Heart left ventricle (tissue), 16 donors: ENCODE measurements at regions not wholly inside any gene's neighbourhood (a gene's known extent, or its start where the extent isn't known, plus 50 kb on each side); places are given as distances from the start of the nearest gene placed in this dataset.
A peak's percentile ranks its signal among the peaks of the same experiment; 100 is the strongest.

Experiments
- ATAC-seq, 4 donors: fragments of 200-7000 bp; cut with Tn5 transposase; one replicate each; pipeline ENCODE4 v1.9.1; 2020 to 2022; ENCODE audit warnings: moderate library complexity in 4 of 4, mild to moderate bottlenecking in 3 of 4, moderate number of reproducible peaks in 1 of 4
- DNase-seq, 5 donors: peaks; one replicate each; pipeline ENCODE4 v3.0.0-alpha.2; 2020
- H3K27ac ChIP-seq, 12 donors: fragments of 200-600 bp; sonication (generic) in 4 of 12; one replicate each; pipeline versions ENCODE4 v1.5.0 to v1.8.0; 2016 to 2022; ENCODE audit warnings: mild to moderate bottlenecking in 2 of 12
- H3K27me3 ChIP-seq, 9 donors: fragments of 200-600 bp; sonication (generic) in 2 of 9; one replicate each; pipeline versions ENCODE4 v1.5.1 to v1.8.0; 2016 to 2022; ENCODE audit warnings: mild to moderate bottlenecking in 3 of 9
- H3K36me3 ChIP-seq, 9 donors: fragments of 200-600 bp; sonication (generic) in 2 of 9; one replicate each; pipeline versions ENCODE4 v1.5.0 to v1.8.0; 2018 to 2022; ENCODE audit warnings: mild to moderate bottlenecking in 2 of 9
- H3K4me1 ChIP-seq, 12 donors: fragments of 200-600 bp; sonication (generic) in 4 of 12; one replicate each; pipeline versions ENCODE4 v1.5.0 to v1.8.0; 2016 to 2022; ENCODE audit warnings: mild to moderate bottlenecking in 3 of 12
- H3K4me3 ChIP-seq, 12 donors: fragments of 200-600 bp; sonication (generic) in 4 of 12; one replicate each; pipeline versions ENCODE4 v1.5.0 to v1.8.0; 2017 to 2022; ENCODE audit warnings: mild to moderate bottlenecking in 9 of 12, moderate library complexity in 4 of 12
- H3K9me3 ChIP-seq, 12 donors: fragments of 200-600 bp; sonication (generic) in 4 of 12; one replicate each; pipeline versions ENCODE4 v1.5.0 to v1.8.0; 2016 to 2022; ENCODE audit warnings: mild to moderate bottlenecking in 1 of 12
- POLR2A ChIP-seq, 2 donors: fragments of 450-650 bp; IDR thresholded peaks; one replicate each; pipeline ENCODE4 v1.6.1; 2017; ENCODE audit warnings: antibody characterized with exemption in 2 of 2, mild to moderate bottlenecking in 2 of 2, moderate library complexity in 2 of 2
- WGBS, 4 donors: extraction: QIAGEN DNeasy Blood & Tissue Kit in 2 of 4; methylation state at CpG; one replicate each; pipeline versions ENCODE4 v1.1.5 to v1.1.7; 2013 to 2018; 5-methylcytosine and 5-hydroxymethylcytosine counted together
- intact Hi-C, 10 donors: fragments of 100-400 bp; cut with DNase I; formaldehyde crosslinking; loops; one replicate each; pipeline versions ENCODE4 v1.11.1 to v1.14.2; 2022
- TF ChIP-seq, protein P1 (sequence below), 12 donors: fragments of 200-600 bp; sonication (generic) in 4 of 12; IDR thresholded peaks; one replicate each; pipeline versions ENCODE4 v1.5.0 to v1.8.0; 2018 to 2022; ENCODE audit warnings: antibody characterized with exemption in 12 of 12, mild to moderate bottlenecking in 5 of 12
- donor health status: ischemic (EF 13 %, LVEDD 7.1; RV severe dilation, severe dysfunction).
- donor health status: healthy with polysubstance abuse.
- donor health status: DM: no; HTN: yes; CAD: no.
- donor health status: DM: no; HTN: no; CAD: no.
- donor health status: ischemic (EF 25% LVEDD 6.9; RV normal size, moderate dysfunction).
- donor health status: ischemic (EF 25% LVEDD 5.7; RV mildly dilated, moderate dysfunction).
- donor health status: healthy.
- donor health status: DM: yes; HTN: yes; CAD: no.
- donor health status: ischemic (EF 35%, LVEDD 5.7; RV mildly dilated, moderate dysfunction).
- donor health status: nonischemic (EF 11% LVEDD 7.7; RV severe dilation, severe dysfunction).
- donor health status: DM: yes; HTN: yes; CAD: no.
- donor health status: PGD.
- donor health status: ischemic (EF 29% LVEDD 5.4; RV normal size, mild dysfunction).
- donor health status: nonischemic (EF 23%, LVEDD 6.1; RV moderate dilation, normal function).

DNA sequence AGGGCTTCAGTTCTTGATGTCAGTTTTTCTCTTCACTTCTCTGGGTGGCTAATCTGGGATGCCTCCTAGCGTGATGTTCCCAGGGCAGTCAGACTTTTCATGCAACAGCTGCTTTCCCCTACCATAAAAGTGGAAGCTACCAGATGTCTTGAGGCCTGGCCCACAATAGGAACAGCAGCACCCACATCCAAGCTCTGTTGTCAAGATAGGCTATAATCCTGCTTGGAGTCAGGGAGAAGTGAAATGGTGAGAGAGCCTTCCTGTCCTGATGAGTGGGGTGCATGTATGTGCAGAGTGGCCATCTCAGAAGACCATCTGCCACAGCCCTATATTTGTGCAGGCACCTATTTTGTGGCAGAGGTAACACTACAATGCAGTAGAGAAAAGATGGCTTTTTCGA, 108.0 kb downstream of the HTR5A start:
- TF ChIP-seq, protein P1, sequence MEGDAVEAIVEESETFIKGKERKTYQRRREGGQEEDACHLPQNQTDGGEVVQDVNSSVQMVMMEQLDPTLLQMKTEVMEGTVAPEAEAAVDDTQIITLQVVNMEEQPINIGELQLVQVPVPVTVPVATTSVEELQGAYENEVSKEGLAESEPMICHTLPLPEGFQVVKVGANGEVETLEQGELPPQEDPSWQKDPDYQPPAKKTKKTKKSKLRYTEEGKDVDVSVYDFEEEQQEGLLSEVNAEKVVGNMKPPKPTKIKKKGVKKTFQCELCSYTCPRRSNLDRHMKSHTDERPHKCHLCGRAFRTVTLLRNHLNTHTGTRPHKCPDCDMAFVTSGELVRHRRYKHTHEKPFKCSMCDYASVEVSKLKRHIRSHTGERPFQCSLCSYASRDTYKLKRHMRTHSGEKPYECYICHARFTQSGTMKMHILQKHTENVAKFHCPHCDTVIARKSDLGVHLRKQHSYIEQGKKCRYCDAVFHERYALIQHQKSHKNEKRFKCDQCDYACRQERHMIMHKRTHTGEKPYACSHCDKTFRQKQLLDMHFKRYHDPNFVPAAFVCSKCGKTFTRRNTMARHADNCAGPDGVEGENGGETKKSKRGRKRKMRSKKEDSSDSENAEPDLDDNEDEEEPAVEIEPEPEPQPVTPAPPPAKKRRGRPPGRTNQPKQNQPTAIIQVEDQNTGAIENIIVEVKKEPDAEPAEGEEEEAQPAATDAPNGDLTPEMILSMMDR (IDR thresholded peaks at IDR 0.05) = no peak
- TF ChIP-seq POLR2A (IDR thresholded peaks at IDR 0.05) = no peak
- no peak for ATAC-seq
- 85 to 93% (median 90%) methylated on average over 2 of the region's 2 CpGs for WGBS, 4 donors

DNA sequence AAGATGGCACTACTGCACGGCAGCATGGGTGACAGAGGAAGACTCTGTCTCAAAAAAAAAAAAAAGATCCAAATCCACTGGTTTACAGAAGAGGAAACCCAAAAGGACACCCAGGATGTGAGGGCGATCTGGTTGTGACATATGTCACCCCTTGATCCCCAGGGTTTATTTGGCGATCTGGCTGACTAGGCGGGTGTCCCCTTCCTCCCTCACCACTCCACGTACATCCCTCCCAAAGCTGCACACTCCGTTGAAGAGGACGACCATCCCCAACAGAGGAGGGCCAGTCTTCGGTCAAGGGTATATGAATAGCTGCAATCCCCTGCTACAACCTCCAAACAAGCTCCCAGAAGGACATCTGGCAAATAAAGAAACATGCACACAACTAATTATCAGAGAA, 111.6 kb downstream of the HTR5A start:
- no peaks in the 10 kb centered on the region for H3K36me3 ChIP-seq
- no peaks in the 10 kb centered on the region for H3K4me1 ChIP-seq
- no peak overlapping the region for H3K4me3 ChIP-seq
- 75 to 83% (median 80%) methylated on average over 8 of the region's 8 CpGs for WGBS, 4 donors
- intact Hi-C loops = loop anchor here in 1 of 10 donors (10.0 kb wide), 1 partner anchor 257 kb away; no protein-coding TSS in a partner anchor
- H3K27ac ChIP-seq = no peak overlapping the region
- no peaks in the 10 kb centered on the region for H3K27me3 ChIP-seq
- TF ChIP-seq, protein P1 (IDR thresholded peaks at IDR 0.05) = no peak
- no peak for TF ChIP-seq POLR2A (IDR thresholded peaks at IDR 0.05)
- peaks cover 0 to 47% (median 26%) of the 10 kb centered on the region in 12 donors for H3K9me3 ChIP-seq
- DNase-seq (peak in 1 of 5 donors; percentile 3), ATAC-seq (no peak)

More for the DNA sequence above, 108.0 kb downstream of the HTR5A start:
- DNase-seq = no peak
- intact Hi-C loops = no loop called here
- Histone ChIP-seq H3K36me3 (no peaks in the 10 kb centered on the region), H3K4me1 (no peaks in the 10 kb centered on the region), H3K27me3 (no peaks in the 10 kb centered on the region), H3K4me3 (no peak overlapping the region), H3K27ac (no peak overlapping the region), H3K9me3 (peaks cover 0 to 20% (median 6%) of the 10 kb centered on the region in 12 donors)

DNA sequence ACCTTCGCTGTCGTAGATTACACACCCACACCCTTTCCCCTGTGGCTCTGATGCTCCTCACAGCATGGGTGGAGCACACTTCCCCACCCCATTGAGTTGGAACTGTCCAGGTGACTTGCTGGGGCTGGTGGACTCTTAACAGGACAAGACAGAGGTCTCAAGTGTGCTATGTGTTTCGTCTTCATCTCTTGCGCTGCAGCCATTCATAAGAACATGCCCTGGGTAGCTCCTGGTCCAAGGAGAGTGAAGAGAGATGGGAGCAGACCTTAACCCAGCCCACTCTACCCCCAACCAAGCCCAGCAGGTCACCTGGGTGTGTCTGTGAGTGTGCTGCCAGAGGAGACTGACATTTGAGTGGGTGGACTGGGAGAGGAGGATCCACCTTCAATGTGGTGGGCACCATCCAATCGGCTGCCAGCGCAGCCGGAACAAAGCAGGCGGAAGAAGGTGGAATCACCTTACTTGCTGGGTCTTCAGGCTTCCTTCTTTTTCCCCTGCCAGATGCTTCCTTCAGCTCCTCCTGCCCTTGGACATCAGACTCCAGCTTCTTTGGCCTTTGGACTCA, 112.4 kb downstream of the HTR5A start:
- Histone ChIP-seq H3K9me3 (peaks cover 0 to 40% (median 23%) of the 10 kb centered on the region in 12 donors), H3K27me3 (no peaks in the 10 kb centered on the region), H3K4me3 (no peak overlapping the region), H3K36me3 (no peaks in the 10 kb centered on the region), H3K4me1 (no peaks in the 10 kb centered on the region), H3K27ac (no peak overlapping the region)
- intact Hi-C loops = loop anchor here in 1 of 10 donors (10.0 kb wide), 1 partner anchor 258 kb away; no protein-coding TSS in a partner anchor
- DNase-seq (peak in 1 of 5 donors; percentile 4), ATAC-seq (no peak)
- WGBS, 4 donors = 78 to 94% (median 93%) methylated on average over 6 to 8 of the region's 8 CpGs
- TF ChIP-seq, protein P1 (IDR thresholded peaks at IDR 0.05) = no peak
- no peak for TF ChIP-seq POLR2A (IDR thresholded peaks at IDR 0.05)

DNA sequence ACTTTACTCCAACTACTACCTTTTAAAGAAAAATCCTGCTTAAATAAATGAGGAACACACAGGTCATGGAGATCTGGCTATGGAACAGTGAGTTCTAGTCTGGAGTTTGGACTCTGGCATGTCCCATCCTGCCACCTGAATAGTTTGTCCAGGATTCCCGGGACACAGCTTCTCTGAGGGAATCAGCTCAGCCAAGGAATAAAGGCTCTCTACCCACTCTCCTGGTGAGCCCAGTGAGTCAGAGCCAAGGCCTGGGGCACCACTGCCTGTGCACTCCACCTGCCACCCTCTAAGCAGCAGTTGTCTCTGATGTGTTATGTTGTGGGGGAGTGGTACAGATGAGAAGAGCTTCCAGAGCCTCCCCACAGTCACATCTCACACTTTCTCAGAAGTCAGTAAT, 113.5 kb downstream of the HTR5A start:
- DNase-seq (peak in 1 of 5 donors; percentile 2), ATAC-seq (no peak)
- Histone ChIP-seq H3K4me3 (no peak overlapping the region), H3K36me3 (no peaks in the 10 kb centered on the region), H3K27me3 (no peaks in the 10 kb centered on the region), H3K4me1 (no peaks in the 10 kb centered on the region), H3K27ac (no peak overlapping the region), H3K9me3 (peaks cover 0 to 32% (median 20%) of the 10 kb centered on the region in 12 donors)
- 88 to 100% (median 94%) methylated on average over 1 of the region's 1 CpG for WGBS, 4 donors
- intact Hi-C loops = loop anchor here in 1 of 10 donors (10.0 kb wide), 1 partner anchor 259 kb away; no protein-coding TSS in a partner anchor
- TF ChIP-seq POLR2A (IDR thresholded peaks at IDR 0.05) = no peak
- TF ChIP-seq, protein P1 (IDR thresholded peaks at IDR 0.05) = no peak
